Stimulated activated CD8-positive, alpha-beta memory T cell treated with anti-CD3 and anti-CD28 coated beads, Interleukin-7, amount 100 ng/mL, for 4 hours (primary cell): ENCODE measurements at regions not wholly inside any gene's neighbourhood (a gene's known extent, or its start where the extent isn't known, plus 50 kb on each side); places are given as distances from the start of the nearest gene placed in this dataset.
"Not testable (repeated sequence)": the region's sequence is repeated elsewhere in the genome, so short reads cannot be mapped to it uniquely, and the experiment has no call there.

Experiments
- DNase-seq, 2 donors: peaks; one replicate each; pipeline ENCODE4 v3.0.0-alpha.2; 2020; ENCODE audit warnings: low read depth in 2 of 2

DNA sequence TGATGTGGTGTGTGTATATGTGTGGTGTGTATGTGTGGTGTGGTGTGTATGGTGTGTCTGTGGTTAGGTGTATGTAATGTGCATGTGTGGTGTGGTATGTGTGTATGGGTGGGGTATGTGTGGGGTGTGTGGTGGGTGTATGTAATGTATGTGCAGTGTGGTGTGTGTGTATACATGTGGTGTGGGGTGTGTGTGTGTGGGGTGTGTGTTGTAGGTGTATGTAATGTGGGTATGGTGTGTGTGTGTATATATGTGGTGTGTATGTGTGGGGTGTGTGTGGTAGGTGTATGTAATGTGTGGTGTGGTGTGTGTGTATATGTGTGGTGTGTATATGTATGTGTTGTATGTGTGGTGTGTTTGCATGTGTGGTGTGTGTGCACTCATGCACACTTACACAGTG lies 84.8 kb upstream of the ID2 start:
- no peak for DNase-seq

DNA sequence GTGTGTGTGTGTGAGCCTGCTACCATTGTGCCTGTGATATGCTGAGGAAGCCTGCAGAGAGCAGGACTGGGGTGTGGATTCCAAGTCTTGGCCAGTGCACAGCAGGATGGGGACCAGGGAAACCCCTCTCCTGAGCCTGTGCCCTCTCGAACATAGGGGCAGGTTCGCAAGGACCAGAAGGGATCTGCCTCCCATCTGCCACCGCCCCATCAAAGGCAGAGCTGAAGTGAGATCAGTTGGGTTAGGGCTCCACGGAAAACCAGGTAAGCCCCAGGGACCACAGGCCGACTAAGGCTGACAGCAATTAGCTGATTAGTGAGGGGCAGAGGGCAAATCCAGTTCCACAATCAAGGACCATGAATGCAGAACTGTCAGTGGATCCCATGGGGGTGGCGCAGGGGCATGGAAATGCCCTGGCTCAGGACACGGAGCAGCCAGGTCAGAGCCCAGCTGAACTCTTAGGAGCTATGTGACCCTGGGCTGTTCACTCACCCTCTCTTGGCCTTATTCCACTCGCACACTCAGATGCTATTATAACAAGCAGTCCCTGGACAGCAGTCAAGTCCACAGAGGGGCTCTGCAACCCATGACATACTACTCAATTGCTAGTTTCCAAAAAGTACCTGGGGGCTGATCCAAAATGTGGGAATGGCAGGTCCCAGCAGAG lies 84.2 kb upstream of the ID2 start:
- no peak for DNase-seq

DNA sequence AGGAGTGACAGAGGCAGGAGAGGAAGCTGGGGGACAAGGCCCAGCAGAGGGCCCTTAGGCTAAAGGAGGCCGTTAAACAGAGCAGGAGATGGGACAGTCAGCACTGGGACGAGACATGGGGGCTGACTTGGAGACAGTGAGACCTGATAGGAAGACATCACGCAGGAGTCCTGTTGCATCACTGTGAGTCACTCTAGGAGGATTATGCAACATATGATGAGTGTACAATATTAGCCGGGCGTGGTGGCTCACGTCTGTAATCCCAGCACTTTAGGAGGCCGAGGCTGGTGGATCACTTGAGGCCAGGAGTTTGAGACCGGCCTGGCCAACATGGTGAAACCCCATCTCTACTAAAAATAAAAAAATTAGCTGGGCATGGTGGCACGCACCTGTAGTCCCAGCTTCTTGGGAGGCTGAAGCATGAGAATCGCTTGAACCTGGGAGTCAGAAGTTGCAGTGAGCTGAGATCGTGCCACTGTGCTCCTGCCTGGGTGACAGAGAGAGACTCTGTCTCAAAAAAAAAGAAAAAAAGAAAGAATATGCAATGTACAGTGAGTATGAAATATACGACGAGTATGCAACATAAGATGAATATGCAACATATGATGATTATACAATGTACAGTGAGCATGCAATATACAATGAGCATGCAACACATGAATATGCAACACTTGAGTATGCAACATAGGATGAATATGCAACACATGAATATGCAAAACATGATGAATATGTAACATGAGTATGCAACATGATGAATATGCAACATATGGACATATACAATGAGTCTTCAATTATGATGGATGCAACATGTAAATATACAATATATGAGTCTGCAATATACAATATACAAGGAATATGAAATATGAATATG lies 83.3 kb upstream of the ID2 start:
- DNase-seq, result no peak

DNA sequence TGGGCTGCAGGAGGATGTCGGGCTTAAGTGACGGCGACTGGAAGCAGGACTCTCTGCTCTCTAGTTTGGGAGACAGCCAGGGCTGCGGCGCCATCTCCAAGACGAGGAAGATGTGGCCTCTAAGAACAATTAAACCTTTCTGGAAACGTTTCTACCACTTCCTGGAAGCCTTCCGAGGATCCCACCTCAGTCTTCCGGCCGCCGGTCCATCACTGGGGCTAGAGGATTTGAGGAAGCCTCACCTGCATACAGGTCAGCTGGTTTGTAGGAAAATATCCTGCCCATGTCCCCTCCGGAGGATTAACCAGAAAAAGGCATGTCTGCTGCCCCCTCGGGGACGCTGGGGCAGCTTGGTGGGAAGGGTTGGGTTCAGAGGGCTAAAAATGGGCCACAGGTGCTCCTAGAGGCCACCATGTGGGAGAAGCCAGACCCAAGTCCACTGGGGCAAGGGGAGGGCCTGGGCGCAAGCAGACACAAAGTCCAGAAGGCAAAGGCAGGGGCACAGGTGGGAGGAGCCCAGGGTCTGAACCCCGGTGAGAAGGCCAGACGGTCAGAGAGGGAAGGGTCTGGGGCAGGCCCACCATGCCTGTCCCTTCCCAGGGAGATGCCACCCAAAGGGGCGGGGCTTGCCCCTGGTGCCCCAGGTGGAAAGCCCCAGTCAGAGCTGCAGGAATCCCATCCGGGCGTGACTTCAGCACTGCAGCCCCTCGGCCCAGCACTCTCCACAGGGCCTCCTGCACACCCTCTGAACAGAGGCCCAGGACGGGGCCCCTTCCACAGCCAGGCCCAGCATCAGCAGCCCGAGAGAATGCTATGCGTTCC lies 82.2 kb upstream of the ID2 start:
- no peak for DNase-seq

- no peak for DNase-seq
These were observed 81.4 kb upstream of the ID2 start for GRCh38 chr2:8600456-8600855.

DNA sequence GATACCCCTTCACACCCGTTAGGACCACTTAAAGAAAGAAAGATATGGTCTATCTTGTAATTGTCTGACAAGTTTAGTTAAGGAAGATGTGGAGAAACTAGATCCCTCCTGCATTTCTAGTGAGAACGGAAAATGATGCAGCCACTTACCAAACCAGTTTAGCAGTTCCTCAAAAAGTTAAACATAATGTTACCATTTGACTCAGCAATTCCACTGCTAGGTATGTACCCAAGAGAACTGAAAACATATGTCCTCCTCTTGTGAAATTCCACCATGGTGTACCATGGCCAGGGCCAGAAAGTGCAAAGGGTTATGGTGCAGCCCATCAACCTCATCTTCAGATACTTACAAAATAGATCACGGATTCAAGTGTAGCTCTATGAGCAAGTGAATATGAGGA lies 79.0 kb upstream of the ID2 start:
- DNase-seq, result no peak

GRCh38 chr2:8603356-8603755 lies 78.5 kb upstream of the ID2 start:
- not testable (repeated sequence) for DNase-seq

- DNase-seq, result no peak
These were observed 77.6 kb upstream of the ID2 start for GRCh38 chr2:8604262-8604661.

DNA sequence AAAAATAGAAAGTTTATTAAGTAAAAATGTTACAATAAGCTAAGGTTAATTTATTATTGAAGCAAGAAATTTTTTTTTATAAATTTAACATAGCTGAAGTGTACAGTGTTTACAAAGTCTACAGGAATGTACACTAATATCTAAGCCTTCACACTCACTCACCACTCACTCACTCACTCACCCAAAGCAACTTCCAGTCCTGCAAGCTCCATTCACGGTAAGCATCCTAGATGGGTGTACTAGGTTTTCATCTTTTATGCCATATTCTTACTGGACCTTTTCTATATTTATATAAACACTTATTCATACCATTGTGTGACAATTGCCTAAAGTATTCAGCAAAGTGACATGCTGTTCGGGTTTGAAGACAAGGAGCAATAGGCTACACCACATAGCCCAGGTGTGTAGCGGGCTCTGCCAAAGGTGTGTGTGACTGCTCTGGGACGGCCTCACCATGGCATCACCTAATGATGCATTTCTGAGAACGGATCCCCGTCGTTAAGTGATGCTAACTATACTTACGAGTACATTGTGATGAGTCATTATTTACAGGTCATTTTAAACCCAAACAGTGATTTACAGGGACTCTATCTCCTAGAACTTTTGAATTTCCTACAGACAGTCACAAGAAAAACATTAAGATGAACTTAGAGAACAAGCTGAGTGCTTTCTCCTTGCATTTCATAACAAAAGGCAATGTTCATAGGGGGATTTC lies 76.3 kb upstream of the ID2 start:
- DNase-seq, result no peak

DNA sequence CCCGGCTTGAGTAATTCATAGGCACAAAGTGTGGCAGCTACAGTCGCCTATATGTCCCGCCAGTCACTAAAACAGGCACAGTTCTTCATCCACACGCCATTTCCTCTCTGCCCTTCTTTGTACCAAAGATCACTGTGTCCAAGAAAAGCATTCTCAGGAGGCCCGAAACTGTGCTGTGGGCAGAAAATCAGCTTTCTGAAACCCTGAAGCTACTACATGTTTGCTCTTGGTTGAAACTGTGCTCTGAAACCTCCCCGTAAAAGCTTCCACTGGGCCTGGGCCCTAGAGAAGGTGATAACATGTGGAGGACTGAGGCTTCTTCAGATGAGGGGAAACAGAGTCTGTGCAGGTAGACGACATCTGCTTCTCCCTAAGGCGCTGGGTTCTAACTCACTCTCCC lies 75.6 kb upstream of the ID2 start:
- no peak for DNase-seq

GRCh38 chr2:8606649-8607550 lies 75.0 kb upstream of the ID2 start:
- DNase-seq, result no peak

DNA sequence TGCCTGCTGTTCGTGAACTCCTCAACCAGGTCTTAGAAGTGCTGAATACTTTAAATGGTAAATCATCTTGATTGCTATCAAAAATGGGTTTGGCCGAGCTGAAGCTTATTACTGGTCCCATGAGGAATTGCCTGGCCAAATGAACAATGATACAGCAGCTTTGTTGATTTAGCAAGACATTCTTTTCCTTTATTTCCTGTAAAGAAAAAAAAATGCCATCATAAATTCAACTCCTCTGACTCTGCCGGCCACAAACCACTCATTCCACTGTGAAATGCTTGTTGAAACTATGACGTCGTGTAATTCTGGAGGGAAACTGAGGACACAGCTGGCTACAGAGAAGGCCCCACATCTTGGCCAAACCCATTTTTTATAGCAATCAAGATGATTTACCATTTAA lies 74.2 kb upstream of the ID2 start:
- no peak for DNase-seq

DNA sequence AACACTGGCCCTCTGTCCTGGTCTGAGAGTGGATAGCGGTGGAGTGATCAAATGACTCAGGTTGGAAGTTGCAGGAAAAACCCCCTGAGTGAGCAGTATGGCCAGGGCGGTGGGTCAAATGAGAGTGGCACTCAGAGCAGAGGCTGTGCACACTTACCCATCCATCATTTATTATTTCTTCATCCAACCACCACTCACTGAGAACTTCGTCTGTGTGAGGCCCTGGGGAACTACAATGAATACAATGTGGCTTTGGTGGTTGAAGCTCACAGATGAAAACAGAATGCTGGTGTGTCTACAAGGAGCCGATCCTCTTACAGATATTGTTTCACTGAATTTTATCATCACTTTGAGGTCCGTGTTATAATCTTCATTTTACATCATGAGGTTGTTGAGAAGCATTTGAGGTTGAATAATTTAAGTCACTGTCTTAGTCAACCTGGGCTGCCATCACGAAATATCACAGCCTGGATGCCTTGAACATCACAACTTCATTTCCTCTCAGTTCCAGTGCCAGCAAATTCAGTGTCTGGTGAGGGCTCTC lies 73.4 kb upstream of the ID2 start:
- no peak for DNase-seq

DNA sequence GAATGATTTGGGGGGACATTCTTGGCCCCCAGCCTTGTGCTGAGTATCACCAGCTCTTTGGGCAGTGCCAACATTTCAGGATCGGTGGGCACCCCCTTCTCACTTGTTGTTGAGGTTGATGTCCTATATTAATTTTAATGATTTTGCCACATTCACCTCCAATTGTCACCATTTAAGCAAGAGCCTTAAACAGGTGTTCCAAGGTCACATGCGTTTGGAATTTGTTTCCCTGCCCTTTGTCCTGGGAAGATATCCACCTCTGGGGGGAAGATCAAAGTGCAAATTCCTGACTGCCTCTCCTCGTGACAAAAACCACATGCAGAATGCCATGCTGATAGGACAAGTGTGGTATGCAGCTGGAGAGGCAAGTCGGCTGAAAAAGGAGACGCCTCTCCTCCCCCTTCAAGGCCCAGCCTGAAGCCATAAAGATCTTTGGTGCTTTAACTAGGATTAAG lies 72.5 kb upstream of the ID2 start:
- DNase-seq, result no peak

GRCh38 chr2:8610775-8611174 lies 71.1 kb upstream of the ID2 start:
- not testable (repeated sequence) for DNase-seq

DNA sequence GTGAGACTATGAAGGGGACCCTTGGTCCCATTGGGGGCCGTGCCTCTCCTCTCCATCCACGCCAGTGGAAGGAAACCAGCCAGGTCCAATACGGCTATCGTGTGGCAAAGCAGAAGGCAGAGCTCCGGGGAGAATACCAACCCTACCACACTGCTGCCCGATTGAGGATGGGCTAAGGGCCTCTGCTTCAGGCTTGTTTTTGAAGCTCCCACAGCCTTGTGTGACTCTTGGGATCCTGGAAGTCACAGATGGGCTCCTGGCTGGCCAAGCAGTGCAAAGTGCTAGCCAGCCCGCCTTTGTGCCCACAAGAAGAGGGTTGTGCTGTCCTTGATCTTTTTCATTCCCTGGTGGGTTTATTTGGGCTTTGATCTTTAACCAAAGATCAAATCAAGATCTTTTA lies 70.6 kb upstream of the ID2 start:
- no peak for DNase-seq

- no peak for DNase-seq
These were observed 70.2 kb upstream of the ID2 start for GRCh38 chr2:8611700-8612099.

- DNase-seq, result no peak
These were observed 69.1 kb upstream of the ID2 start for GRCh38 chr2:8612734-8613179.

- DNase-seq, result not testable (repeated sequence)
These were observed 68.5 kb upstream of the ID2 start for GRCh38 chr2:8613207-8613999.

- no peak for DNase-seq
These were observed 67.2 kb upstream of the ID2 start for GRCh38 chr2:8614646-8615045.
